DMS53 (cell line): ENCODE measurements at regions not wholly inside any gene's neighbourhood (a gene's known extent, or its start where the extent isn't known, plus 50 kb on each side); places are given as distances from the start of the nearest gene placed in this dataset.
"Not testable (repeated sequence)": the region's sequence is repeated elsewhere in the genome, so short reads cannot be mapped to it uniquely, and the experiment has no call there.

Source experiments
- DNase-seq: peaks from one replicate; lab custom pipeline; 2025; lab: John Stamatoyannopoulos, UW

DNA sequence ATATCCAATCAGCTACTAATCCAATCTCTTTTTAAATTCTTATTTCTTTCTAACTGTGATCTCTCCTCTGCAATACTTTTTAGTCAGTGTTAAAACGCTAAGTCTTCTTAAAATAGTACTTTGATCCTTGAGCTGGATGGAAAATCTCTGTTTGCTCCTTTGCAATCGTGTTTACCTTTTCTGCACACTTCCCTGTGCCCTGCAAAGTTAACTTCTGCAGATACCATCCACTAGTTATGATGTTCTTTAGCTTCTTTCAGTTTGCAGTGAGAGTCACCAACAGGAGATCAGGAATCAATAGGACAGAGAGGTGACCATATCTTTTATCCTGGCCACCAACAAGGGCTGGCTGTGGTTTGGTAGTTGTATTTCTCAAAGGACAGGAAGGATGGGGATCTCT, 391.5 kb downstream of the GASK1B start:
- DNase-seq = no peak

DNA sequence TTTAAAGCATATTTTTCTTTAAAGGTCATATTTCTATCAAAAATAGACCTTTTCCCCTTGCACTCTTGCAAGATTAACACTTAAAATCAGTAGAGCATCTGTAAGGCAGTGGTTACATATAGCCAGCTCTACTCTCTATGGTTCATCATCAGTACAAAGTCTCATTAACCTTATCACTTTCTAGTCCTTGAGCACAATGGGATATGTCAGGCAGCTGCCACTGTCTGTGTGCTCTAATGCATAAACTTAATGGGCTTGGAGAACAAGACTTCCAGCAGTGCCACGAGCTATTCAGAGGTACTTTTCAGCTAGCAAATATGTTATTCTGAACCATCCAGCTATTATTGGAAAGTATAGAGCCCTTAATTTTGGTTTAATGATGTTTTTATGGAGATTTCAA, 393.7 kb downstream of the GASK1B start:
- no peak for DNase-seq

DNA sequence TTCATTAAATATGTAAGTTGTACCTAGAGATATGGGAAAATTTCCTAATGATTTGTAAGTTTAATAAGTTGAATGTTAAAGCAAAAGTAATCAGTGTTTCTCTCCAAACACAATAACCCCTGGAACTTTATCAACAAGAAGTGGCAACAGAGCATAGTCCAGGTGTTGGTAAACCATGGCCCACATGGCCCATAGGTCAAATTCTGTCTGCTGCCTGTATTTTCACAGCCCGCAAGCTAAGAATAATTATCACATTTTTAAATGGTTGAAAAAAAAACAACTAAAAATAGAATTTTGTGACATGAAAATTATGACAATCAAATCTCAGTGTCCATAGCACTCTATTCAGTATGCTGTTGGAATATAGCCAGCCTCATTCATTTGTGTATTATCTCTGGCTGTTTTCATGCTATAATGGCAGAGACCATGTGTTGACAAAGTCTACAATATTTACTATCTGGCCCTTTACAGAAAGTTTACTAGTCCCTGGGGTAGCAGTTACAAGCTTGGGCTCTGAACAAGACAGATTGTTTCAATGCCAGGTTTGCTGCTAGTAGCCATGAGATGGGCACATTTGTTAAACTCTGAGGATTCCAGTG, 395.8 kb downstream of the GASK1B start:
- DNase-seq = no peak

DNA sequence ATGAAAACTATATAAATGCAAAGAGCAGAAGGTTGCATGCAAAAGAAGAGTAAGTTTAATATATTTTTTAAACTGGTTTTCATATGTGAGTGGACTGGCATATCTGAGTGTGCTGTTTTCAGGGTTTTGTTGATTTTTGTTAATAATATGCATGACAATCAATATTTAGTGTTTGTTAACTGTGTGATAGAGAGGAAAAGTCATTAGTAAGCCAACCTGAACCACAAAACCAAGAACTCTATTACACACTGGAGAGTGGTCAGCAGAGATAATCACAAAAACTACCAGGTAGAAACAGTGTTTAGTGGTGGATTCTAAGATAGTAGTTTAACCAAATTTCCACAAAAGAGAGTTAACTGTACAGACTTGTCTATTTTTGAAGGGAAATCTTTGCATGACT, 396.9 kb downstream of the GASK1B start:
- no peak for DNase-seq

DNA sequence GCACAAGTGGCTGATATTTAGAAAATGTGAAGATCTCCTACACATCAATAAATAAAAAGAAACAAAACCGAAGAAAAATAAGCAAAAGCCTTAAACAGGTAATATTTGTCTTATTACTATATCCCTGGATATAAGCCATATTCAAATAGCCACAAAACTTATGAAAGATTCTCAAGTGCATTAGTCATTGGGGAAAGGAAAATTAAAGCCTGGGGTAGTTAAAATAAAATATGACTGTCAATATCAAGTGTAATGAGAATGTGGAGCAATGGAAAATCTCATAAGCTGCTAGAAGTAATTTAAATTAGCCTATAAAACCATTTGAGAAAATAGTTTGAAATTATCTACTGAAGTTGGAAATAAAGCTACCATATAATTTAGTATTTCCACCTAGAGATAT, 399.9 kb downstream of the GASK1B start:
- DNase-seq = peak; percentile 29

DNA sequence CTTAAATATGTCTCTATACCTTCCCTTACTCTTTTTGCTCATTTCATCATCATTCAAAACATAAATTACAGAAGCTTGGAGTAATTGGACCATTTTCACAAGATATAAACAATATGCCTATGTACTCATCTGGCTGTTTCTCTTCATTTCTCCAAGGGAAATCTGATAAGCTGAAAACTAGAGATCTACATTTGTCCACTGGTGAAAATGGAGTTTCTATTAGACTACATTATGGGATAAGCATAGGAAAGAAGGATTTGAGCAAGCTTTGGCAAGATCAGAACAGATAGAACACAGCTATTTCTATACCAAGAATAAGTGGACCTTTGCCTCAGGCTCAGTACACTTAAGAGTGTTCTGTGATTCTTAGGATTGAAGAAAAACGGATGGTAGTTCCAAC, 404.4 kb downstream of the GASK1B start:
- DNase-seq = no peak

DNA sequence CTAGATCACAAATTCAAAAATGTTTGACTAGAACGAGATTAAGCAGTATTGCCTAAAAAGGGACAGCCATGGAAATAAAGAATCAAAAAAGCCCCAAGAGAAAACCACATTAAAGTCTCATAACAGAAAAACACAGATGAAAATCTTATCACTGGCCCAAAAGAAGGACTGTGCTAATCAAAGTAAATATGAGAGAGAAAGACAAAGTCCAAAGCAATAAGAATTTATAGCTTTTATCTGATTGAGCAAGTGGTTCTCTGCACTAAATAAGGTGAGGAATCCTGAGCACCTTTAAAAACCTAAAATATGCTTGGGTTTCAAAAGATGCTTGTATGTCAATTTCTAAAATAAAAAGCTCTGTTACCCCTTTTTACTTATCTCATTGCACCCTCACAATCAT, 409.3 kb downstream of the GASK1B start:
- no peak for DNase-seq

DNA sequence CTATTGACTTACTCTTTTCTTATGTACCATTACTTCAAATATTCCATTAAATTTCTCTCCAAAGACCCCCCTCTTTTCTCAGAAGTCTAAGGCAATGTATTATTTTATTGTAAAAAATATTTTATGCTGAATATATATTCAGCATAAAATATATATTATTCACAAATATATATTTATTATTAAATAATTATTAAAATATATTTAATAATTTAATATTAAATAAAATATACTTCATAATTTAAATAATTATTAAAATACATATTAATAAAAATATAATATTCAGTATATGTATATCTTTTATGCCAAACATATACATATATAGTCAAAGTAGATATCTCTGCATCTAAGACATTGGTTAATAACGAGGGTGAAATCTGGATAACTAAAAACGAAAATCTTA, 418.4 kb downstream of the GASK1B start:
- no peak for DNase-seq

DNA sequence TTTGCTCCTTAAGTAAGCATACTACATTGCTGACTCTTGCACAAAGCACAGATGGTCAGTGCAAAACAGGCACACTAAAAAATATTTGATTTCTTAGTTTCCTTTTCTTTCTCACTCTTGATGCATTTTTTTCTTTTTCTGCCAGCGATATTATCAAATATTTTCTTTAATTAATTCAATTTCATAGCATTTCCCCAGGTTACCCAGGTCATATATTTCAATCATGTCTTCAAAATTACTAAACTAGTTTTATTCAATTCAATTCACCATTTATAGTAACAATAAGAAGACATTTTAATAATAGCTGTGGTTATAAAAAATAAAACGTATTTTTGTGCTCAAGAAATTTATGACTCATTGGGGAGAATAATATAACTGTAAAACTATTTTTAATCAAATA, 421.2 kb downstream of the GASK1B start:
- no peak for DNase-seq

DNA sequence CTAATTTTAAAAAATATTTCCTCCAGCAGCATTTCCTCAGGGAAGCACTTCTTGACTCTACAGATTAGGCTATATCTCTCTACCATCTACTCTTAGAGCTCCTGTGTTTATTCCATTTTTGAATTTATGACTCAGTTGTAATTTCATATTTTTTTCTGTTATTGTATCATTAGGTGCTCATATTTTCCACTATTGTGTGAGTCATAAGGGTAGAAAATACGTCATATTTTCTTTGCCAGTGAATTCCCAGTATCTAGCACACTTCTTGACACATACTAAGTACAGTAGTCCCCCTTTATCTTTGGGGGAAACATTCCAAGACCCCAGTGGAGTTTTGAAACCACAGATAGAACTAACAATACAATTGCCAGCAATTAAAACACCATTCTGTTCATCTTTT, 431.2 kb downstream of the GASK1B start:
- no peak for DNase-seq

DNA sequence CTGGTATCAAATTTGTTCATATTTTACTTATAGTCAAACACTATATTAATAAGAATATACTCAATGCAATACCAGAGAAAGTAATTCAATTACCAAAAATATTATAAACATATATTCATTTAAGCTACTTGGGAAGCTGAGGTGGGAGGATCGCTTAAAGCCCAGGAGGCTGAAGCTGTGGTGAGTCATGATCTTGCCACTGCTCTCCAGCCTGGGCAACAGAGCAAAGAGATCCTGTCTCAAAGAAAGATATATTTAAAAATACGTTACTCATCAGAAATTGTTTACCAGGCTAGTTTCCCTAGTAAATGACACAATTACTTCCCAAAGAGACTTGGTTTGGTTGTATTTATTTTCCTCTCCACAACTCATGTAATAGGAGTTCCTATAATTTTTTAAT, 433.6 kb downstream of the GASK1B start:
- DNase-seq = peak; percentile 38

DNA sequence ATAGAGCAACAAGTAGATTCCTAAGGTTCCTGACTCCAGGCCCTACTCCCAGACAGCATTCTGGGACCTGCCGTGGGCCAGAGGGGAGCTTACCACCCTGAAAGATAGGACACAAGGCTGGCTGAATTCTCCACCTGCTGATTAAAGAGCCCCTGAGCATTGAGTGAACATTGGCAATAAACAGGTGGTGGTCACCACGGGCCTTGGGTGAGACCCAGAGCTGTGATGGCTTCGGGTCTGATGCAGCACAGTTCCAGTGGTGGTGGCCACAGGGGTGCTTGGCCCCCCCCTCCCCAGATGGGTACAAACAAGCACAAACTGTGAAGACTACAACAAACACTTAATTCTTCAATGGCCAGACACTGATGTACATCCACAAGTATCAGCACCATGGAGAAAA, 444.6 kb downstream of the GASK1B start:
- no peak for DNase-seq

DNA sequence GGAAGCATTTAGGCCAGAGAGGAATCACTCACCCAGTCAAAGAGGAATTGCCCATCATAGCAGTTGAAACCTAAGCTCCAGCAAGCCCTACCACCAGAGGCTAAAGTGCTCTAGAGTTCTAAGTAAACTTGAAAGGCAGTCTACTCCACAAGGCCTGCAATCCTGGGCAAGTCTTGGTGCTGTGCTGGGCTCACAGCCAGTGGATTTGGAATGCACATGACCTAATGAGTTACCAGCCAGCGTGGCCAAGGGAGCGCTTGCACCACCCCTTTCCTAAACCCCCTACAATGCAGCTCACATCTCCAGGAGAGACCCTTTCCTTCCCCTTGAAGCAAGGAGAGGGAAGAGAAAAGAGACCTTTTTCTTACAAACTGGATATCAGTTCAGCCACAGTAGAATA, 445.7 kb downstream of the GASK1B start:
- DNase-seq = no peak

DNA sequence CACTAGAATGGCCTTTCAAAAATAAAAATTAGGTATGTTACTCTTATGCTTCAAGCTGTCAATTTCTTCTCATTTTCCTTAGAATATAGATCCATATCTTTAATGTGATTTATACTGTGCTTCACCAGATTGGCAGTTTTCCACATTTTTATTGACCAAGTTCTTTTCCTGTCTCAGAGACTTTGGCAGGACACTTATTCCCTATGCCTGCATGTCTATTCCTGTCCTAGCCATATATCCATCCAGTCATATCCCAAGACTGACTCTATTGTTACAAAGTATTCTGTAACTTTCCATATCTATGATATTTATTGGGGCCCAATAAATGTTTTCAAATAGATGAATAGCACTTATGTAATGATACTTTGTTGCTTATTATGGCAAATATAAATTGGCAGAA, 450.7 kb downstream of the GASK1B start:
- DNase-seq = no peak

DNA sequence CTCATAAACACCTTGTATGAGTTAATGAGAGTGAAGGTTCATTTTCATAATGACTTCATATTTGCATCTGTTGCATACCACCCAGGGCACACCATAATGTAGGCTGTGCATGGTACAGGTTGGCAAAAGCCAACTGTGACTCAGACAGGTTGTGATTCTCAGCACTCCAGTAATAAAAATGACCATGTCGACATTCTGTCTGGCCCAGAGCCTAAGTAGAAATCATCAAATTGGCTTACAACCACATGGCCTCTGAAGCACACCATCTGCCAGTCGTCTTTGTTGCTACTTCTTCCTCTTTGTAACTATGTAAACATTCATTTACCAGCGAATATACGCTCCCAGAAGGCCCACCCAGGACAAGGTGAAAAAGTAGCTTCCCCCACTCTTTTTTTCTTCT, 459.5 kb downstream of the GASK1B start:
- peak; percentile 68 for DNase-seq

DNA sequence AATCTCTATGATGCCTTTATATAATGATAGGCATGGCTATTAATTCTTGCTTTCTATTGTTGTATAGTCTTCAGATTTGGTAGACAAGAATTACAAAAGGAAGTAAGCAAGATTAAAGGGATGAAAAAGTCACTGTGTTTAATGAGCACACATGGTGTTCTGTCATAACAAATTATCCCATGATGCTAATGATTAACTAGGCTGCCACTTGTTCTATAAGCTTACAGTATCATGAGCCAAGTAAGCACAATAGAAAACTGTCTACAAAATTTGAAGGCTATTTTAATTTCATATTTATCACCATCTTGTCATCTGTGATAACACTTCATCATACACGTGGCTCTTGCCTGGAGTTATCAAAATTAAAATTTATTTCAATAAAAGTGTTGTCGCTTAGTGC, 466.7 kb downstream of the GASK1B start:
- DNase-seq = peak; percentile 74

DNA sequence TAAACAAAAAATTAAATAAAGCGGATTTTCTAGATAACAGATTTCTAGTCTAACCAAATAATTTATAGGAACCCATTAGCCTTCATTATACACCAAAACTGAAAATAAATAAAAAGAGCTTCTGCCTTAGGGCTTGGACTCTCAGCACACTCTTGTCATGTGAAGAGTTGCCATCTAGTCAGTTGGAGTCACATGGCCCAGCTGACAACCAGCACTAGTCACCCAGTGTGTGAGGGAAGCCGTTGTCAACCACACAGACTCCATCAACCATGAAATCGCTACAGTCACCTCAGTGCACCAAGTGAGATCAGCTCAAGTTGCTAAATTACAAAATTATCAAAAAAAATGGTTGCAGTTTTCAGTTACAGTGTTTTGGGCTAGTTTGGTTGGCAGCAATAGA, 470.0 kb downstream of the GASK1B start:
- peak; percentile 1 for DNase-seq

DNA sequence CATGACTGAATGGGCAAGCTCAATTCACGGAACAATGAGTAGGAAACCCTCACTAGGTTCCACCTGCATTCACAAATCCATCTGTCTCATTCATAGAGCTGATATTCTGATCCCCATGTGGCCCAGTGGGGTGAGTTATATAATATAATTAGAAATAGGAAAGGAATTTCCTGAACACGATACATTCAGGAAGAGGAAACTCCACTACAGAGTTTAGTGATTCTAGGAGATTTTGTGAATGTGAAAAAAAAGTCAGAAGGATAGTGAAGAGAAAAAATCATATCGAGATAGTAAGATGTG, 471.2 kb downstream of the GASK1B start:
- DNase-seq = no peak

DNA sequence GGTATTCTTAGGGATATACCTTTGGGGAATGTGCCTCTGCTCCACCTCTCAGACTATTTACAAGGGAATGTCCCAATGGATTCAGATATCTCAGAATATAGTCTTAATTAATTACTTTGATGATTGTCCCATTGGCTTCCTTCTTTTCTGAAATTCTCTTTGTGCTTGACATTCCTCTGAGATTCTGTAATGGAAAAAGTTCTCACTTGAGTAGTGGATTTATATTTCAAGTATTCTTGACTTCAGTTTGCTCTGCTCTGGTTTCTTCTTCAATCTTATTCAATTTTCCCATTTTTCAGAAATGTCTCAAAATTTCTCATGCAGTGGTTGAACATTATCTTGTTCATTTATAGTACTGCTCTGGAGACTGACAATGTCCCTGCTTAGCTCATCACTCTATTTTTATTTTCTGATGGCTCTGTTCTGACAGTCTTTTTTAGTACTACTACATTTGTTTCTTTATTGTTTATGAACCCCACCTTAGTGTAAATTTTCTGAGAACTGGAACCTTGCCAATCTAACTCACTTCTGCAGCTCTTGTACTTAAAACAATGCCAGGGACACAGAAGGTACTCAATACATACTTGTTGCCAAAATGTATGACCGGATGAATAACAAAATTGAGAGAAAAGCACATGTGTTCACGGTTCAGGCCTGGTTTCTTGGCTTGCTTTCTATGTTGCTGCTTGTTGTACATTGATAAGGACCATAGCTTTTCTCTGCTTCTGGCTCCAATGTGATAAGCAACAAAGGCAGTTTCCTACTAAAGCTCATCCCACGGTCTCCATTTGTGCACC, 471.7 kb downstream of the GASK1B start:
- no peak for DNase-seq

DNA sequence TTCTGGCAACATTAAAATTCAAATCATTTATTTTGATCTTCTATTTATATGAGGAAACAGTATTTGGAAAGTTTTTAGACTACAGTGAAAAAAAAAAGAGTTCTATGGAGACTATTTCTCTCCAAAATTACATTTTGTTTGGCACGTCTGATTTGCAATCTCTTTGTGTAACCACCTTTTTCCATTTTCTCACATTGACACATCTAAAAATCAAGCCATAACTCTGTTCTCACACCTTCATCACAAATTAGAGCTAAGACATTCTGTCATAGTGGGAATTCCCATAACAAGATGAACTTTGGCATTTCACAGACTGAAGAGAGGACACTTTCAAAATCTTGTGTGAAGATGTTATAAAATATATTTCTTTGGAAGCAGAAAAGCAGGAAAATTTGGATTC, 468.9 kb downstream of the GRIA2 start:
- DNase-seq = no peak

DNA sequence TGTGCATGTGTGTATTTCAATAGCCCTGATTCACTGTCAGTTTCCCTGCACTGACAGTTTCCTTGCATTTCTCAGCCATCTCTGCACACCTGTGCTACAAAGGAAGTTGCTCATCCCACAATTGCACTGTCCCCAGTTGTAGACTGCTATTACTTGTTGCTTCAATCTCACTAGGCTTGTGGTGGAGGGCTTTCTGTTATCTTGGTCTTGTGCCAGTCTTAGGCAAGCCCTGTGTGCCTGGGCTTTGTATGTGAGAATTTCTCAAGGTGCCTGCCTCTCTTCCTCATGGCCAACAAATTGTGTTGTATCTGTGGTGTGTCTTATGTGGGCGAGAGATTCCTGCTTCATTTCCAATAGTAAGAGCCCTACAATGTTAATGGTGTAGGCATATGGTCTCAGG, 467.4 kb downstream of the GRIA2 start:
- DNase-seq = no peak

DNA sequence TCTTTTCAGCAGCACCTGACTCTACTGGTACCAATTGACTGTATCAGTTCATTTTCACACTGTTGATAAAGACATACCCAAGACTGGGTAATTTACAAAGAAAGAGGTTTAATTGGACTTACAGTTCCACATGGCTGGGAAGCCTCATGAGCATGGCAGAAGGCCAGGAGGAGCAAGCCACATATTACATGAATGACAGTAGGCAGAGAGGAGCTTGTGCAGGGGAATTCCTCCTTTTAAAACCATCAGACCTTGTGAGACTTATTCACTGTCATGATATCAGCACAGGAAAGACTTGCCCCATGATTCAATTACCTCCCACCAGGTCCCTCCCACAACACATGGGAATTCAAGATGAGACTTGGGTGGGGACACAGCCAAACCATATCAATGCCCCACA, 458.8 kb downstream of the GRIA2 start:
- DNase-seq = not testable (repeated sequence)

DNA sequence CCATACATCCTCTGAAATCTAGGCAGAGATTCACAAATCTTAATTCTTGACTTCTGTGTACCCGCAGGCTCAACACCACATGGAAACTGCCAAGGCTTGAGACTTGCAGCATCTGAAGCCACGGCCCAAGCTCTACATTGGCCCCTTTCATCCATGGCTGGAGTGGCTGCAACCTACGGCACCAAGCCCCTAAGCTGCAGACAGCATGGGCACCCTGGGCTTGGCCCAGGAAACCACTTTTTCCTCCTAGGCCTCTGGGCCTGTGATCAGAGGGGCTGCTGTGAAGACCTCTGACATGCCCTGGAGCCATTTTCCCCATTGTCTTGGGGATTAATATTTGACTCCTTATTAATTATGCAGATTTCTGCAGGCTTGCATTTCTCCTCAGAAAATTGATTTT, 457.9 kb downstream of the GRIA2 start:
- DNase-seq = no peak

DNA sequence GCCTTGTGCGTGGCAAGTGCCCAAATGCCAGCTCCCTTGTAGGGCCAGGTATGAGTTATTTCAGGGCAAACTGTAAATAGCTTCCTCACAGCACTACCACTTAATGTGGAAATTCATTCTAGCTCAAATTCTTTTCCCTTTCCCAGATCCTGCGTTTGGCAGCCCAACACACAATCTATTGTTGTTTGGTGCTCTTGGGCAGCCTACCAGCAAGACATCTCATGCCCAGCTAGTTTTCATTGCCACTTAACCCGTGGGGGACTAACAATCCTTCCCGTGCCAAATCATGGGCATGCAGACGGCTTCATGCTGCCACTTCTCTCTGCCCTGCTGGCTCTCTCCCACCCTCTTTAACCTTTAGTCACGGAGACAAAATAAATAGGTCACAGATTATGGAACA, 454.2 kb downstream of the GRIA2 start:
- no peak for DNase-seq
